B cell (primary cell): ENCODE measurements at regions not wholly inside any gene's neighbourhood (a gene's known extent, or its start where the extent isn't known, plus 50 kb on each side); places are given as distances from the start of the nearest gene placed in this dataset.
"Not testable (repeated sequence)": the region's sequence is repeated elsewhere in the genome, so short reads cannot be mapped to it uniquely, and the experiment has no call there.

Experiments used
- ATAC-seq: fragments of 200-7000 bp; cut with Tn5 transposase; one replicate; pipeline ENCODE4 v1.10.0; 2021; ENCODE audit warnings: low read depth, mild to moderate bottlenecking, moderate number of reproducible peaks, moderate library complexity
- CTCF ChIA-PET: fragments of 350-600 bp; sonication (Branson Sonifier 250); formaldehyde crosslinking; loops from one replicate; lab custom pipeline; 2021; ENCODE audit warnings: antibody characterized with exemption, inconsistent platforms; lab: Charles Lee
- POLR2A ChIA-PET: fragments of 350-600 bp; sonication (Branson Sonifier 250); formaldehyde crosslinking; loops from one replicate; lab custom pipeline; 2021; ENCODE audit warnings: antibody characterized with exemption; lab: Charles Lee
- DNase-seq: peaks from one replicate; pipeline ENCODE4 v3.0.0; 2013
- H2AFZ ChIP-seq: 2 replicates; pipeline ENCODE4 v1.6.1; 2012; ENCODE audit warnings: mild to moderate bottlenecking, low read depth, low read length; ENCODE audit not compliant: insufficient read depth, poor library complexity, severe bottlenecking
- H3K27ac ChIP-seq, 2 donors: 1 replicate in 1 of 2; 2 replicates in 1 of 2; pipeline ENCODE4 v1.5.1; 2012 to 2013; ENCODE audit warnings: low read length in 2 of 2, mild to moderate bottlenecking in 2 of 2, moderate library complexity in 1 of 2
- H3K27me3 ChIP-seq, 4 experiments: fragments of 200-600 bp in 1 of 4; sonication (generic) in 1 of 4; replicated peaks in 1 of 4; 1 replicate in 2 of 4; 2 replicates in 2 of 4; pipeline versions ENCODE4 v1.6.1 to v1.7.0; 2013 to 2016; ENCODE audit warnings: low read length in 3 of 4, mild to moderate bottlenecking in 2 of 4, mixed read lengths in 1 of 4, moderate library complexity in 1 of 4; ENCODE audit not compliant: insufficient read depth in 4 of 4, control insufficient read depth in 3 of 4; ENCODE audit errors: control extremely low read depth in 1 of 4
- H3K36me3 ChIP-seq, 2 experiments: replicated peaks in 1 of 2; 1 replicate in 1 of 2; 2 replicates in 1 of 2; pipeline versions ENCODE4 v1.6.1 to v1.7.1; 2013; ENCODE audit warnings: low read length in 1 of 2; ENCODE audit not compliant: insufficient read depth in 2 of 2, control insufficient read depth in 1 of 2; ENCODE audit errors: control extremely low read depth in 1 of 2, extremely low read depth in 1 of 2
- H3K4me1 ChIP-seq, 2 donors: fragments of 200-600 bp in 1 of 2; sonication (generic) in 1 of 2; 1 replicate in 1 of 2; 2 replicates in 1 of 2; pipeline versions ENCODE4 v1.5.1 to v1.6.1; 2013 to 2017; ENCODE audit warnings: low read length in 2 of 2; ENCODE audit not compliant: control insufficient read depth in 2 of 2, insufficient read depth in 2 of 2
- H3K4me2 ChIP-seq: replicated peaks from 2 replicates; pipeline ENCODE3; 2012; ENCODE audit warnings: mild to moderate bottlenecking, low read depth, low read length; ENCODE audit not compliant: poor library complexity, severe bottlenecking
- H3K4me3 ChIP-seq, 5 experiments: fragments of 200-600 bp in 1 of 5; sonication (generic) in 1 of 5; 1 replicate in 3 of 5; 2 replicates in 2 of 5; pipeline versions ENCODE4 v1.5.1 to v1.7.0; 2011 to 2016; ENCODE audit warnings: low read length in 4 of 5, mild to moderate bottlenecking in 4 of 5, low read depth in 2 of 5, control low read depth in 1 of 5, moderate library complexity in 1 of 5; ENCODE audit not compliant: insufficient read depth in 1 of 5; ENCODE audit errors: control extremely low read depth in 1 of 5, extremely low read depth in 1 of 5
- H3K79me2 ChIP-seq: fragments of 200-600 bp; sonication (generic); one replicate; pipeline ENCODE4 v1.6.0; 2016; ENCODE audit warnings: low read length; ENCODE audit not compliant: control insufficient read depth, insufficient read depth
- H3K9ac ChIP-seq: fragments of 200-600 bp; sonication (generic); 2 replicates; pipeline ENCODE4 v1.6.1; 2017; ENCODE audit warnings: mild to moderate bottlenecking, low read length, moderate library complexity
- H3K9me3 ChIP-seq, 3 donors: one replicate each; pipeline versions ENCODE4 v1.6.1 to v1.7.1; 2013; ENCODE audit warnings: low read length in 2 of 3; ENCODE audit not compliant: control insufficient read depth in 2 of 3, insufficient read depth in 1 of 3; ENCODE audit errors: control extremely low read depth in 1 of 3
- H4K20me1 ChIP-seq: 2 replicates; pipeline ENCODE4 v1.6.0; 2012; ENCODE audit warnings: mild to moderate bottlenecking, low read length; ENCODE audit not compliant: insufficient read depth, control insufficient read depth, poor library complexity, severe bottlenecking
- H3K27ac Mint-ChIP-seq: one replicate; pipeline ENCODE4 v1.8.0; 2021; ENCODE audit warnings: mixed read lengths
- H3K27me3 Mint-ChIP-seq: one replicate; pipeline ENCODE4 v1.8.0; 2021; ENCODE audit warnings: mixed read lengths
- H3K4me1 Mint-ChIP-seq: one replicate; pipeline ENCODE4 v1.8.0; 2021; ENCODE audit warnings: mixed read lengths
- H3K4me3 Mint-ChIP-seq: one replicate; pipeline ENCODE4 v1.8.0; 2021; ENCODE audit warnings: mixed read lengths
- H3K9me3 Mint-ChIP-seq: one replicate; pipeline ENCODE4 v1.8.0; 2022; ENCODE audit warnings: mixed read lengths; ENCODE audit not compliant: insufficient read depth
- WGBS: methylation state at CpG from one replicate; pipeline ENCODE4 v1.1.5; 2013; ENCODE audit warnings: missing lambda C conversion rate; ENCODE audit not compliant: insufficient coverage; 5-methylcytosine and 5-hydroxymethylcytosine counted together
- intact Hi-C: fragments of 100-400 bp; cut with micrococcal nuclease; formaldehyde crosslinking; loops from one replicate; pipeline ENCODE4 v1.10.0; 2022

DNA sequence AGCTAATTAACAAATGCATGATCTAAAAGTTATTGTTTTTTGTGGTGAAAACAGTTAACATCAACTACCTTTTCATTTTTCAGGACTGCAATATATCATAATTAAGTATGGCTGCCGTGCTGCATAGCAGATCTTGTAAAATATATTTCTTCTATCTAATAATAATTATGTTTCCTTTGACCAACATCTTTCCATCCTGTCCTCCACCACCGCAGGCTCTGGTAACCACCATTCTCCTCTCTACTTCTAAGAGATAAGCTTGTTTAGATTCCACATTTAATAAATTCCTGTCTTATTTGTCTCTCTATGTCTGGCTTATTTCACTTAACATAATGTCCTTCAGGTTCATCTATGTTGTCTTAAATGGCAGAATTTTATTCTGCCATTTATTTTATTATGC lies 162.3 kb upstream of the TPTE start:
- CTCF ChIA-PET, H3K79me2 ChIP-seq: not testable (repeated sequence)

DNA sequence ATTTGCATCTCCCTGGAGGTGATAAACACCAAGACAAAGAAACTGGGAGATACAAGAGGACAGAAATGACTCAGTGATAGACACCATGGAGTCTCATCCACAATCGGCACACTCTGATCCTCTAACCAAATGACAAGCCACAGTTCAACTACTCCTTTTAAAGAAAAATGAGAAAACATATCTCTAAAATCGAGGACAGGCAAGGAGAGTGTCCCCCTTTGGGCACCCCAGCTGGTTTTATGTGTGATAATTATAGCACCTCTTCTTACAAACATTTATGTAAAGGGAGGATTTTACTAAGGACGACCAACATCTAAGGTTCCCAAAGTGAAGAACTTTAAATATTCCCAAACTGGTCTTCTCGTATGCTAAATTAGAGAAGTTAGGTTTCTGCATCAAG lies 161.5 kb upstream of the TPTE start:
- H3K9ac ChIP-seq, H4K20me1 ChIP-seq, ATAC-seq, H3K4me1 ChIP-seq, H3K4me2 ChIP-seq, H3K27ac ChIP-seq, H3K27me3 ChIP-seq, H3K4me3 ChIP-seq, H3K4me3 Mint-ChIP-seq, H3K79me2 ChIP-seq, H3K27ac Mint-ChIP-seq, DNase-seq, CTCF ChIA-PET, H3K27me3 Mint-ChIP-seq, POLR2A ChIA-PET, H2AFZ ChIP-seq, intact Hi-C loops, H3K4me1 Mint-ChIP-seq, H3K36me3 ChIP-seq: not testable (repeated sequence)
- H3K9me3 ChIP-seq, result peaks cover 14 to 18% (median 16%) of the 10 kb centered on the region in 3 donors
- WGBS, result 94% methylated on average over 1 of the region's 4 CpGs
- peaks cover 14% of the 10 kb centered on the region for H3K9me3 Mint-ChIP-seq

More for the DNA sequence above, 162.3 kb upstream of the TPTE start:
- H4K20me1 ChIP-seq, H3K9ac ChIP-seq, H2AFZ ChIP-seq, H3K4me3 Mint-ChIP-seq, H3K4me1 Mint-ChIP-seq, ATAC-seq, H3K4me3 ChIP-seq, intact Hi-C loops, H3K27me3 Mint-ChIP-seq, DNase-seq, H3K36me3 ChIP-seq, POLR2A ChIA-PET, H3K4me1 ChIP-seq, H3K27ac ChIP-seq, H3K4me2 ChIP-seq, H3K27me3 ChIP-seq, H3K27ac Mint-ChIP-seq: not testable (repeated sequence)
- 100% methylated on average over 1 of the region's 2 CpGs for WGBS
- H3K9me3 ChIP-seq, result peaks cover 14 to 18% (median 18%) of the 10 kb centered on the region in 3 donors
- H3K9me3 Mint-ChIP-seq, result peaks cover 18% of the 10 kb centered on the region

DNA sequence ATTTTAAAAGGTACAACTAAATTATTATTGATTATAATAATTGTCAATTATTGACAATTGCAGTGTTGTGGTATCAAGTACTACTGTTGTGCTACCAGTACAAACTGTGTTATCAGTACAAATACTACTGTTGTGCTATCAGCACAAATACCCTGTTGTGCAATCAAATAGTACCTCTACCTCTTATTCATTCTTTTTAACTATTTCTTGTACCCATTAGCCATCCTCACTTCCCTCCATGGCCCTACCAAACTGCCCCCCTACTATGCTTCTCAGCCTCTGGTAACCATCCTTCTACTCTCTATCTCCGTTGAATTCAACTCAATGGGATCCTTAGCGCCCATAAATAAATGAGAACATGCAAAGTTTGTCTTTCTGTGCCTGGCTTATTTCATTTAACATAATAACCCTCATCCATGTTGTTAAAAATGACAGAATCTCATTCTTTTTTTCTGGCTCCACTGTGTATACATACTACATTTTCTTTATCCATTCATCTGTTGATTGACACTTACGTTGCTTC lies 160.1 kb upstream of the TPTE start:
- not testable (repeated sequence) for ATAC-seq

DNA sequence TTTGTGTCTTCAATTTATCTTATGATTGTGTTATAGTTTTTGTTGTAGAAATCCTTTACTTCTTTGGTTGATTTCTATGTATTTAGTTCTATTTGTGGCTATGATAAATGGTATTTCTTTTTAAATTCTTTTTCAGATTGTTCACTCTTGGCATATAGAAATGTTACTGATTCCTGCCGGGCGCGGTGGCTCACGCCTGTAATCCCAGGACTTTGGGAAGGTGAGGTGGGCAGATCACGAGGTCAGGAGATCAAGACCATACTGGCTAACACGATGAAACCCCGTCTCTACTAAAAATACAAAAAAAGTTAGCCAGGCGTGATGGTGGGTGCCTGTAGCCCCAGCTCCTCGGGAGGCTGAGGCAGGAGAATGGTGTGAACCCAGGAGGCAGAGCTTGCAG lies 158.6 kb upstream of the TPTE start:
- H3K36me3 ChIP-seq, H3K4me3 ChIP-seq, H3K4me2 ChIP-seq, POLR2A ChIA-PET, ATAC-seq, H3K27me3 ChIP-seq, H3K27ac ChIP-seq, H3K9ac ChIP-seq, H3K4me1 Mint-ChIP-seq, H3K4me1 ChIP-seq, H3K27ac Mint-ChIP-seq, H3K79me2 ChIP-seq, H2AFZ ChIP-seq, H3K27me3 Mint-ChIP-seq, H3K4me3 Mint-ChIP-seq, DNase-seq, CTCF ChIA-PET, H4K20me1 ChIP-seq, intact Hi-C loops: not testable (repeated sequence)
- peaks cover 13% of the 10 kb centered on the region for H3K9me3 Mint-ChIP-seq
- peaks cover 8 to 13% (median 11%) of the 10 kb centered on the region in 3 donors for H3K9me3 ChIP-seq
- WGBS, result 63% methylated on average over 9 of the region's 9 CpGs

More for the DNA sequence above, 160.1 kb upstream of the TPTE start:
- H3K4me3 Mint-ChIP-seq, H3K4me3 ChIP-seq, H3K4me1 Mint-ChIP-seq, H3K4me1 ChIP-seq, H3K79me2 ChIP-seq, H4K20me1 ChIP-seq, DNase-seq, H3K27me3 Mint-ChIP-seq, H3K27ac ChIP-seq, intact Hi-C loops, H3K27ac Mint-ChIP-seq, POLR2A ChIA-PET, H3K9ac ChIP-seq, H2AFZ ChIP-seq, CTCF ChIA-PET, H3K36me3 ChIP-seq, H3K27me3 ChIP-seq, H3K4me2 ChIP-seq: not testable (repeated sequence)
- H3K9me3 ChIP-seq, result peaks cover 11 to 14% (median 11%) of the 10 kb centered on the region in 3 donors
- peaks cover 14% of the 10 kb centered on the region for H3K9me3 Mint-ChIP-seq
- no CpG with 5 or more reads among the region's 3 CpGs for WGBS
